ENCODE measurements at regions not wholly inside any gene's neighbourhood (a gene's known extent, or its start where the extent isn't known, plus 50 kb on each side); places are given as distances from the start of the nearest gene placed in this dataset.

GRCh38 chr11:127330044-127330443, 329.5 kb upstream of the KIRREL3 start:
- peak; percentile 26 for FAIRE-seq

DNA sequence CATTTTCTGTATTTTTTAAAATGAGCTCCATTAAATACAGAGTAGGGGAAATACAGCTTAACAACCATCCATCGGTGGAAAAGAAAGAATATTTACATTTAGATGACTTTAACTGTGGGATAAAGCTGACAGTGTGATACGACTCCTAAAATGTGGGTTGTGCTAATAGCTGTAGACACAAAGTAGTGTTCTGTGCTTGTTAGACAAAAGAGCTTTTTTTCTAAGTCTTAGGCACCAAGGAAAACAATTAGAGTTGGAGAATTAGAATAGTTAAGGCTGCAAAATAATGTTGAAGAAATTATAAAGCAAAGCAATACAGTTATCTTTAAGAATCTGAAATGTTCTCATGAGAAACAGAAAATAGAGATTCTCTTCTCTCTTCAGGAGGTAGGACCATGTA, 307.7 kb upstream of the KIRREL3 start:
- FAIRE-seq: no peak

More at GRCh38 chr11:127330044-127330443, 329.5 kb upstream of the KIRREL3 start:
- no peak for DNase-seq (ENCODE audit: low spot score in 2 of 2)

DNA sequence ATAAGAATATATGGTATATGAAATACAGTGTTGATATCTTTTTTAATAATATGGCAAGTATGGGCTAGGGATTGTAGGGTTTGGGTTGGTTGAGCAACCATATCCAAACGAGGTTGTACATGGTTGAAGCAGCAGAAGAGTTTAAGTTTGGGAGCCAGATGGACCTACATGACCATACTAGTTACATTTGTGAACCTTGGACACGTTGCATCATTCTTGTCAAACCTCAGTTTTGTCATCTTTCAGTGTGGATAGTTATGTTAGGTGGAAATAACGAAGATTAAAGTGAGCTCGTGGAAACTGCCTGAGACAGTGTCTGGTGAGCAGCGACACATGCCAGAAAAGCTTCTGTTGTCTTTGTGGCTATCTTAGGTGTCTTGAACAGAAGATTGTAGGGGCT, 307.1 kb upstream of the KIRREL3 start:
- DNase-seq (ENCODE audit: low spot score in 2 of 2) (no peak), FAIRE-seq (no peak)

More for the DNA sequence above, 307.7 kb upstream of the KIRREL3 start:
- DNase-seq (ENCODE audit: low spot score in 2 of 2): no peak

GRCh38 chr11:127304634-127305033, 304.1 kb upstream of the KIRREL3 start:
- DNase-seq (ENCODE audit: low spot score in 2 of 2): no peak
- FAIRE-seq: no peak

GRCh38 chr11:127288926-127289325, 288.4 kb upstream of the KIRREL3 start:
- DNase-seq (ENCODE audit: low spot score in 2 of 2) (no peak), FAIRE-seq (no peak)

GRCh38 chr11:127281534-127281933, 281.0 kb upstream of the KIRREL3 start:
- no peak for FAIRE-seq
- DNase-seq (ENCODE audit: low spot score in 2 of 2): no peak

DNA sequence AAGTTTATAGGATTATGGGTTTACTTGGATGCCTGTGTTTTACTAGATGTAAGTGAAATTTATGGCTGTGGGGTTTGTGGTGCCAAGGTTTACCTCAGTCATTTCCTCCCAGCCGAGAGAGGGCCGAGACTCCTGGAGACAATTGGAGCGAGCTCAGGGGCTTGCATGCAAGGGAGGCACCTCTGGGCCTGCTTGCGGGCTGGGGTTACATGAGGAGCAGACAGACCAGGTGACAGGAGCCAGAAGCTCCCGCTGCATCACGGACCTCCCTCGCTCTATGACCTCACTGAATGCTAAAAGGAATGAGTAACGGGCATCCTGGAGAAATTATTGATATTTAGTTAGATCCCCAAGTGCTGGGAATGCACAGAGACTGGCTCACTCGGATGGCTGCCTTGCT, 275.2 kb upstream of the KIRREL3 start:
- DNase-seq (ENCODE audit: low spot score in 2 of 2) (no peak), FAIRE-seq (no peak)

DNA sequence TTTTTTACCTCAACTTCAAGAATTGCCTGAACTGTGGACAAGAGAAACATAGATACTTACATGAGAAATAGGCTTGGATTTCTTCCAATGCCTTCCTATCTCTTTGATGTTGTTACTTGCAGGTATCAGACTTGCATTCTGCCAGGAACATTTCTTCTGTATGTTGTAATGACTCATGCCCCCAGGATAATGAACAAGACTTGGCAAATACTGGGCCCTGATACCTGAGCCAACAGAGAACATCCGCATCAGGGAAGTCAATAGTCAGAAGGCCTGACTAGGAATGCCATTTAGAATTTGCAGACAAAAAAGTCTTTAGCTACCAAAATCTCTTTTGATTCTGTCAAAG, 273.7 kb upstream of the KIRREL3 start:
- FAIRE-seq (no peak), DNase-seq (ENCODE audit: low spot score in 2 of 2) (no peak)

DNA sequence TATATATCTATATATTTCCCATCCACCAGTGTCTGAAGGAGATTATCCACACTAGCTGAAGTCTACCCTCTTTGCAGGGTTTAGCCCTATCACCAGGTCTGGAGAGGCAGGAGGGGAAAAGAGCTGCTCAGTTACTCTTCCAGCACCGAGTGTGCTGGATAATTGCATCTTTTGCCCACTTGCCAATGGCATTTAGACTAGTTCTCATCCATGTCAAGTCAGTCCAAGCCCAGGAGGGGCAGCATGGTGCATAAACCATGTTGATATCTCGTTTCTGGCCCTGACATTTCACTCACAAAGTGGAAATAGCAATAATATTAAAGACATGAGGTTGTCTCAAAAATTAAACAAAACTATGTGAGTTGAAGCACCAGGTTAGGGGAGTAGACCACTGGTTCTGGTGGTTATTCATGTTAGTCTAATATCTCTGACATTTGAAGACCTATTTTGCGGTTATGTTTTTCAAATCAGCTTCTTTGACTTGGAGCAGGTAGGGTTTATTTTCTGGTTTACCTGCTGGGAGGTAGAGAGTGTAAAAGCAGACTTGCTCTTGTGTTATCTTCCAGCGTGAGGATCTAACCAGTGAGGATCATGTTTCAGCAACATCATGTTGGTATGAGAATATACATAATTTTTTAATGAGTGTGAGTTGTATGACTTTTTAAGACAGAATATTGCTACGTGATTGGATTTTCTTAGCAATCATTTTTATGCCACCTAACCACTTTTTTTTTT, 273.2 kb upstream of the KIRREL3 start:
- FAIRE-seq: no peak
- DNase-seq (ENCODE audit: low spot score in 2 of 2): no peak

DNA sequence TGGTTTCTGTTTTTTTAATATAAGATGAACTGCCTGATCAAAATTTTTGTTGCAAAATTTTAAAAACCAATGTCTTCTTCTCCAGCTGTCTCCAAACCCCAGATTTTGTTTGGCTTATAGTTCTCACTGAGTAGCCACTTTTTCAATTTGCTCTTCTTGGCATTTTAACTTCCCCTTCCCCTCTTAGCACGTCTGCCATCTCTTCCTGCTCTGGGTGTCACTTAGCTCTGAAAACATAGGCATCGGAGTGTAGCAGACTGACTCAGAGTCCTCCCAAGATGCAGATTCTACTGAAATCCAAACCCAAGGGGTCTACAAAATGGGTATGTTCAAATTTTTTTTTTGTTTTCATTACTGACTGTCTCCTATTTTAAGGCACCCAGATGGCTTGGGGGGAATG, 270.3 kb upstream of the KIRREL3 start:
- DNase-seq (ENCODE audit: low spot score in 2 of 2) (no peak), FAIRE-seq (no peak)

DNA sequence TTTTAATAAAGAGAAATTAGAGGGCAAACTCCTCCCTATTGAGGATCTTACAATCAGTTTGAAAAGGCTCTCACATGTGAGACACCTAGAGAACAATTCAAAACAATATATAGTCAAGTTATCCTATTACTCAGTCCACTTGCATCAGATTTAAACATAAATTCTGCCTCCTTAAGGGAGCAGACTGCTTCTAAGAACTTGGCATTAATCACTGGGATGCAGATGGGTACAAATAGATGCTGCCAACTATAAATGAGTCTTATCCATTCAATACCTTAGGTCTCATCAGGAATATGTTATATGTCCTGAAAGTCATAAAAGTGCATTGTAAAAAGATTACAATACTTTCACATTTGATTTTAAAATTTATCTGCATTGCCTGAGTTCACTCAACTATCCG, 269.3 kb upstream of the KIRREL3 start:
- FAIRE-seq: no peak
- no peak for DNase-seq (ENCODE audit: low spot score in 2 of 2)

- no peak for FAIRE-seq
- no peak for DNase-seq (ENCODE audit: low spot score in 2 of 2)
Observed at GRCh38 chr11:127268932-127269331, 268.4 kb upstream of the KIRREL3 start.

DNA sequence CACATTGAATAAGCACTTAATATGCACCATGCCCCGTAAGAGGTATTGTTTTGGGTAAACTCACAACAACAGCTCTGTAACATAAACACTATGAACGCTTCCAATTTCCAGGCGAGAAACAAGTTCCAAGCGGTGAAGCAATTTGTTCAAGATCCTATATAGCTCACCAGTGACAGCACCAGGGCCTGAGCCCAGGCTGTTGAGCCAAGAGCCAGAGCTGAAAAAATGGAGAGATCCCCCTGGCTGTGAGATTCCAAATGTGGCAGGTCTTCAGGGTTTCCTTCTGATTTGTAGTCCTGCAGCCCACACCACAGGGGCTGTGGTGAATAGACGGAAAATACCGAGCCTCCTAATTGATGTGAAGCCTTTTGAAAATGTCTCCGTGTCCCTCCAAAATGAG, 268.0 kb upstream of the KIRREL3 start:
- DNase-seq (ENCODE audit: low spot score in 2 of 2) (no peak), FAIRE-seq (no peak)

DNA sequence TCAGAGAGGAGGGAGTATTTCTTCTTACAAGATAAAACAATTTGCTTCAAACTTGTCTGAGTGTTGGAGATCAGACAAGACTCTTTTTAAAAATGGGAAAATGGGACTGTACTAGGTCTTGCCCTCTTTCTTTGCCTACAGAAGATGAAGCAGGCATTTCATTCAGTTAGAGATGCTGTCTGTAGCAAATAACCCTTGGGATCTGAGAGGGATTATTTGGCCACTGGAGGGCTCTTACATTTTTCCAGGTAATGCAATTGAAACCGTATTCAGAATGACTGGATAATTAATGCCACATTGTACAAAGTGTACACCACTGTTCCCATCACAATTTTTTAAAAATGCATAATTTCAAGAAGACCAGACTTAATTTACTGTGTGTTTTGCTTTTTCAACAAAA, 258.5 kb upstream of the KIRREL3 start:
- FAIRE-seq: no peak

GRCh38 chr11:127255209-127255608, 254.6 kb upstream of the KIRREL3 start:
- no peak for FAIRE-seq
- no peak for DNase-seq (ENCODE audit: low spot score in 2 of 2)

More for the DNA sequence above, 258.5 kb upstream of the KIRREL3 start:
- no peak for DNase-seq (ENCODE audit: low spot score in 2 of 2)

GRCh38 chr11:127252321-127252720, 251.8 kb upstream of the KIRREL3 start:
- no peak for FAIRE-seq
- DNase-seq (ENCODE audit: low spot score in 2 of 2): peak in 1 of 2 donors; percentile 8

DNA sequence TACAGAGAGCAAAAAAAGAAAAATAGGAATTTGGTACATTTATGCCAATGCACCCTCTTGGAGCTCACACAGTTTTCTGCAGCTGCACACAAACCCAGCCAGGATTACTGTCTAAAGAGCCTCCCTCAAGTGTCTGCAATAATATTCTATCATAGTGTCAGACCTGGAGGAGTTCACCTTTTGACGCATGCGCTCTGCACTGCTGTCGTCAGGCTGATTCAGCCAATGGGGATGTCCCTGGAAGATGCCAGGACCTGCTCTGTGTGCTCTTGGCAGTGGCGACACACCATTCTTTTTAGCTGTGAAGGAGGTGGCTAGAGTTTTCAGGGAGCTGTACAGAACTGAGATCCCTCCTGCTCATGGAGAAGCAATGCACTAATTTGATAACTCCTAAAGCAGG, 249.0 kb upstream of the KIRREL3 start:
- DNase-seq (ENCODE audit: low spot score in 2 of 2) (no peak), FAIRE-seq (no peak)

DNA sequence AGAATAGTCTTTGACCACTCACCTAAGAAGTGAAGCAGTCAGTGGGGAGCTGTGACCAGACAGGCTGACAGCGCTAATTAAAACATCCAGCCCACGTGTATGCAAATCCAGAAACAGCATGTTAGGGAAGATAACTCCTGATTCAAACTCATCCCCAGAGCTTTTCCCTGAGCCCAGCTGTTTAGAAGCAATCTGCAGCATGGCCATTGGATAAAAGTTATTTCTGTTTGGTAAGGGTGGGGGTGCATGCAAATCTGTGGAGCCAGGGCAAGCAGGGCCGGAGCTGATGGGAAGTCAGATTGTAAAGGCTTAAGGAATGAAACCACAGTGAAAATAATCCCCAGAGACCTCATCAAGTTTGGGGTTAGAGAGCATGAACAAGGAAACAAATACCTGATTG, 247.9 kb upstream of the KIRREL3 start:
- DNase-seq (ENCODE audit: low spot score in 2 of 2) (no peak), FAIRE-seq (no peak)

GRCh38 chr11:127247261-127247851, 246.8 kb upstream of the KIRREL3 start:
- DNase-seq (ENCODE audit: low spot score in 2 of 2) (no peak), FAIRE-seq (no peak)

GRCh38 chr11:127242676-127243075, 242.1 kb upstream of the KIRREL3 start:
- DNase-seq (ENCODE audit: low spot score in 2 of 2) (no peak), FAIRE-seq (no peak)

DNA sequence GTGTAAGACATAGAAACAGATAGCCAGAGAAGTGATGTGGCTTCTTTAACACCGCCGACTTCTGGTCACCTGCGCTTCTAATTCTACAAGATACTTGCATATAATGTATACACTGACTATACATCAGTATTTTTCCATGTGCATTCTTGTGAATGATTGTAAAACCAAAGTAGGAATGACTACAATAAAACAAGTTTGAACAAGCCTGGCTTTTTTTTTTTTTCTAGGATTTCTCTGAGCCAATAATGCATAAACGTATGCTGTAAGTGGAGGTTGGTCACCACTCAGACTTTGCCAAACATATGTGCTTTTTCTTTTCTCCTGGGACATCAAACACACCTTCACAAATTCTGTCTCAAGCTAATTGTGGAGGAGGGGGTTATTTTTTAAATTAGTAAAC, 237.8 kb upstream of the KIRREL3 start:
- FAIRE-seq (no peak), DNase-seq (ENCODE audit: low spot score in 2 of 2) (no peak)

DNA sequence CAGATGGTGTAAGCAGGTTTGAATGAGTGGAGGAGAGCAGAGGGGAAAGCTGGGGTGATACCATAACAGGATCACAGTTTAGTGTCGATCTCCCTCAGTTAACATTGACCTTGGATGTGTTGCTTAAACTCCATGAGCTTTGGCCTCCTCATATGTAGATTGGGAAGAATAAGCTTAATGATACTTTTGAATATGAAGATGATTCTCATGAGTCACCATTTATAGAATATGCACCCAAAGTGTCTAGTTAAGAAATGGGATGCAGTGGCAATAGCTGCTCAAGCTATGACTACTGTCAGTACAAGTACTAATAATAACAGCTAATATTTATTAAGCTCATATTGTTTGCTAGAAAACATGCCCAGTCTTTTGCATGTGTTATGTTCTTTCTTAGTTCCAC, 236.2 kb upstream of the KIRREL3 start:
- FAIRE-seq (no peak), DNase-seq (ENCODE audit: low spot score in 2 of 2) (no peak)
